ENCODE measurements at regions not wholly inside any gene's neighbourhood (a gene's known extent, or its start where the extent isn't known, plus 50 kb on each side); places are given as distances from the start of the nearest gene placed in this dataset.

DNA sequence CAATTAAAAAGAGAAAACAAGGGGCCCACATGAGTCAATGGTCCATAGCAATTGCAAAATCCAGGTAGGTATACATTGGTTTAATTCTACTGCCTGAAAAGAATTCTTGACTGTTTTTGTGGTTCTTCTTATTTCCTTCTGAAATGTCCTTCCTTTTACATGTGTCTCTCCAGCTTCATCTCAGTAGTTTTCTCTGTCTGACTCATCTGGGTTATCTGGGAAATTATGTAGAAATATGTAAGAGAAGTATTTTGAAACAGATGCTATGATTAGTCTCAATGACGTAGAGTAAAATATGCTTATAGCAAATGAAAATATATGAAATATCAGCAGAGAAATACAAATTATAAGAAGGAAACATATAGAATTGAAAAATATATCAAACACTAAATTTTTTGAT, 953.2 kb downstream of the BRINP3 start:
- no peak for FAIRE-seq

GRCh38 chr1:189530162-189530561, 947.5 kb downstream of the BRINP3 start:
- FAIRE-seq = no peak
- Histone ChIP-seq H3K4me1 (ENCODE audit: control insufficient read depth in 2 of 3, insufficient read depth in 2 of 3, low read depth in 1 of 3, low read length in 3 of 3) (no peaks in the 10 kb centered on the region), H3K9ac (ENCODE audit: low read length in 3 of 3) (no peak overlapping the region), H3K4me3 (ENCODE audit: low read length in 3 of 3) (no peak overlapping the region), H3K27me3 (ENCODE audit: control insufficient read depth, insufficient read depth, low read length) (no peaks in the 10 kb centered on the region), H3K27ac (ENCODE audit: low read depth in 2 of 2, low read length in 2 of 2) (no peak overlapping the region), H3K9me3 (ENCODE audit: control insufficient read depth in 2 of 3, insufficient read depth in 1 of 3, low read length in 3 of 3) (no peaks in the 10 kb centered on the region), H3K36me3 (ENCODE audit: control insufficient read depth in 2 of 3, insufficient read depth in 3 of 3, low read length in 3 of 3) (no peaks in the 10 kb centered on the region)
- TF ChIP-seq CTCF (IDR thresholded peaks at IDR 0.05; ENCODE audit: borderline replicate concordance, extremely low read depth, insufficient read depth) = no peak
- intact Hi-C loops (cut with DNase I) = no loop called here
- peak in 2 of 5 donors; percentile 22 to 28 for DNase-seq

More for the DNA sequence above, 953.2 kb downstream of the BRINP3 start:
- H3K27me3 ChIP-seq (ENCODE audit: control insufficient read depth, insufficient read depth, low read length) = no peaks in the 10 kb centered on the region
- no peaks in the 10 kb centered on the region for H3K9me3 ChIP-seq (ENCODE audit: control insufficient read depth in 2 of 3, insufficient read depth in 1 of 3, low read length in 3 of 3)
- TF ChIP-seq CTCF (IDR thresholded peaks at IDR 0.05; ENCODE audit: borderline replicate concordance, extremely low read depth, insufficient read depth) = no peak
- H3K9ac ChIP-seq (ENCODE audit: low read length in 3 of 3) = no peak overlapping the region
- intact Hi-C loops (cut with DNase I) = no loop called here
- DNase-seq = no peak
- H3K36me3 ChIP-seq (ENCODE audit: control insufficient read depth in 2 of 3, insufficient read depth in 3 of 3, low read length in 3 of 3) = no peaks in the 10 kb centered on the region
- no peak overlapping the region for H3K4me3 ChIP-seq (ENCODE audit: low read length in 3 of 3)
- H3K4me1 ChIP-seq (ENCODE audit: control insufficient read depth in 2 of 3, insufficient read depth in 2 of 3, low read depth in 1 of 3, low read length in 3 of 3) = no peaks in the 10 kb centered on the region
- no peak overlapping the region for H3K27ac ChIP-seq (ENCODE audit: low read depth in 2 of 2, low read length in 2 of 2)

DNA sequence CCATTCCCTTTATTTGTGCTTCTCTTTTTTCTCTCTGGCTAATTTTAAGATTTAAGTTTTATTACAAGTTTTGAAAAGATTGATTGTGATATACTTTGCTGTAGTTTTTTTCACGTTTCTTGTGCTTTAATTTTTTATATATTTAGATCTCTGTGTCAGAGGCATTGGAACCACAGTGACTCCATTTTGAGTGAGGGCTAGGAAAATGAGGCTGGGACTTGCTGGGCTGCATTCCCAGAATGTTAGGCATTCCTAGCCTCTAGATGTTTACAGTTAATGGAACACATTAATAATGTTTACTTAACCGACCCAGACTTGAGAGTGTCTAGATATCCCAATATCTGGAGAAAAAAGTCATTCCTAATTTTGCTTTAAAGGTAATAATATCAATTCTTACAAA, 939.4 kb downstream of the BRINP3 start:
- TF ChIP-seq CTCF (IDR thresholded peaks at IDR 0.05; ENCODE audit: borderline replicate concordance, extremely low read depth, insufficient read depth) = no peak
- Histone ChIP-seq H3K9me3 (ENCODE audit: control insufficient read depth in 2 of 3, insufficient read depth in 1 of 3, low read length in 3 of 3) (no peaks in the 10 kb centered on the region), H3K27ac (ENCODE audit: low read depth in 2 of 2, low read length in 2 of 2) (no peak overlapping the region), H3K27me3 (ENCODE audit: control insufficient read depth, insufficient read depth, low read length) (no peaks in the 10 kb centered on the region), H3K4me3 (ENCODE audit: low read length in 3 of 3) (no peak overlapping the region), H3K36me3 (ENCODE audit: control insufficient read depth in 2 of 3, insufficient read depth in 3 of 3, low read length in 3 of 3) (no peaks in the 10 kb centered on the region), H3K4me1 (ENCODE audit: control insufficient read depth in 2 of 3, insufficient read depth in 2 of 3, low read depth in 1 of 3, low read length in 3 of 3) (no peaks in the 10 kb centered on the region), H3K9ac (ENCODE audit: low read length in 3 of 3) (no peak overlapping the region)
- intact Hi-C loops (cut with DNase I) = no loop called here
- no peak for DNase-seq
- FAIRE-seq = no peak

DNA sequence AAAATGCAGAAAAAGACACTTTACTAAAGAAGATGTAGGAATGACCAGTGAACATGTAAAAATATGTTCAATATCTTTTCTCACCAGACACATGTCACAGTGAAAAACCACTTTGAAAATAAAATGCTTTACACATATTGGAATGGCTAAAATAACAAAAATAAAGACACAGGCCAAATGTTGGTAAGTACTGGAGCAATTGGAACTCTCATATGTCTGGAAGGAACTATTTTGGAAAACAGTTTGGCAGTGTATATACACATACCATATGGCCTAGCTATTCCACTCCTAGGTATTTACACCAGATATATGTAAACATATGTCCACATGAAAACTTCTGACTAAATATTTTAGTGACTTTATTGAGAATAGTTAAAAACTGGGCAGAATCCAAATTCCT, 927.2 kb downstream of the BRINP3 start:
- no peak for FAIRE-seq
- no peak for TF ChIP-seq CTCF (IDR thresholded peaks at IDR 0.05; ENCODE audit: borderline replicate concordance, extremely low read depth, insufficient read depth)
- no peaks in the 10 kb centered on the region for H3K36me3 ChIP-seq (ENCODE audit: control insufficient read depth in 2 of 3, insufficient read depth in 3 of 3, low read length in 3 of 3)

More for the DNA sequence above, 927.2 kb downstream of the BRINP3 start:
- no peaks in the 10 kb centered on the region for H3K4me1 ChIP-seq (ENCODE audit: control insufficient read depth in 2 of 3, insufficient read depth in 2 of 3, low read depth in 1 of 3, low read length in 3 of 3)
- intact Hi-C loops (cut with DNase I) = no loop called here
- no peak for DNase-seq
- no peak overlapping the region for H3K27ac ChIP-seq (ENCODE audit: low read depth in 2 of 2, low read length in 2 of 2)
- H3K27me3 ChIP-seq (ENCODE audit: control insufficient read depth, insufficient read depth, low read length) = no peaks in the 10 kb centered on the region
- H3K9ac ChIP-seq (ENCODE audit: low read length in 3 of 3) = no peak overlapping the region
- no peaks in the 10 kb centered on the region for H3K9me3 ChIP-seq (ENCODE audit: control insufficient read depth in 2 of 3, insufficient read depth in 1 of 3, low read length in 3 of 3)
- no peak overlapping the region for H3K4me3 ChIP-seq (ENCODE audit: low read length in 3 of 3)
